ENCODE measurements at regions not wholly inside any gene's neighbourhood (a gene's known extent, or its start where the extent isn't known, plus 50 kb on each side); places are given as distances from the start of the nearest gene placed in this dataset.

- in situ Hi-C loops (cut with HindIII; ENCODE audit: low sequenced_read_pairs): no loop called here
- no peak overlapping the region for H3K4me3 ChIP-seq (ENCODE audit: low read depth, low read length)
- no peak for TF ChIP-seq CTCF (IDR thresholded peaks at IDR 0.05; ENCODE audit: low read depth, low read length)
- no peak for DNase-seq (ENCODE audit: low read depth, low spot score)
These were observed 298.4 kb downstream of the ADGB start for GRCh38 chr6:146896960-146897701.

DNA sequence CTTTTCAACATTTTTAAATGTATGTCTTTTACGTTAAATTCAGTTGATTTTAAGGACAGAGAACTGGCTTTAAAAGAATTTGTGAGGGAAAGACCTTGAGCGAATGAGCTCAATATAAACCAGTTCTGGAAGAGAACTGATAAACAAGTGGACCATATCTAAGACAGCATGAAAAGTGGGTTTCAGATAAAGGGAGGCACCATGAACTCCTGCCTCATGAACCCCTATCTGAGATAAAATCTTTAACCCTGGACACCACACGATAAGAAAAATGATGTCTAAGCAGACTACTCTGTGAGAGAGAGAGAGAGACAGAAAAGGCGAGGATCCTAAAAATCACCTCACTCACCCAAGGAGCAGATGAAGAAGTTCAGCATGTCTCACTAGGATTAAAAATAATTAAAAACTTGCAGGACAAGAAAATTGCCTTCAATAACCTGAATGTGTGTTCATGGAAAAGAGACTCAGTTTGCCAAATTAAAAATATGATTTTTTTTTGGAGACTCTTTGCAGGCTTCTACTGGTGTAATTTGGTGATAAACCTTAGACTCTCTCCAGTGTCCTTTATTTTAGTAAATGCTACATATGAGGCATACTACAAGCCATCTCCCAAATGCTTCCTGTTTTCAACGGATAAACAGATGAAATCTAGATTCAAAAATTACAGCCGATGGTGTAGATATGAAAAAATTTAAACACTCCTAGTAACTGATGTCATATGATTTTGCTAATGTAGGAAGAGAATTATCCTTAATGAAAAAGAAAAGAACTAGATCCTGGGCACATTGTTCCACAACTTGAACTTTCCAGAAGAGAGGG, 299.5 kb downstream of the ADGB start:
- TF ChIP-seq CTCF (IDR thresholded peaks at IDR 0.05; ENCODE audit: low read depth, low read length): no peak
- in situ Hi-C loops (cut with HindIII; ENCODE audit: low sequenced_read_pairs): no loop called here
- H3K4me3 ChIP-seq (ENCODE audit: low read depth, low read length): no peak overlapping the region
- no peak for DNase-seq (ENCODE audit: low read depth, low spot score)

DNA sequence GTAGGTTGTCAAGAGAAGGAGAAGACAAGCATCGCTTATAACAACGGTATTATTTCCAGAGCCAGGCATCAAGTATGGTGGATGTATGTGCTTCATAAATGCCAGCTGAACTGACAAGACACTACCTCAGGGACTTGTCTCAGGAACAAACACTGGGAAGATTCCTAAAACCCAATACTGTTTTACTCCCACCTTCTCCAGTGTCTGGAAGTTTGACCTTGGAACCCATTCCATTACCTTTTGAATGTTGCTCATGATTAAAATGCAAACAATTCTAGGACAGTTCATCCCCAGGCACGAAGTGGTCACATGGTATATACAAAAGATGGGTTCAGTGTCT, 300.1 kb downstream of the ADGB start:
- no peak for DNase-seq (ENCODE audit: low read depth, low spot score)
- TF ChIP-seq CTCF (IDR thresholded peaks at IDR 0.05; ENCODE audit: low read depth, low read length): no peak
- H3K4me3 ChIP-seq (ENCODE audit: low read depth, low read length): no peak overlapping the region
- in situ Hi-C loops (cut with HindIII; ENCODE audit: low sequenced_read_pairs): no loop called here

- H3K4me3 ChIP-seq (ENCODE audit: low read depth, low read length): no peak overlapping the region
- TF ChIP-seq CTCF (IDR thresholded peaks at IDR 0.05; ENCODE audit: low read depth, low read length): no peak
- in situ Hi-C loops (cut with HindIII; ENCODE audit: low sequenced_read_pairs): no loop called here
- DNase-seq (ENCODE audit: low read depth, low spot score): no peak
These were observed 302.0 kb upstream of the STXBP5 start for GRCh38 chr6:146901940-146902816.

DNA sequence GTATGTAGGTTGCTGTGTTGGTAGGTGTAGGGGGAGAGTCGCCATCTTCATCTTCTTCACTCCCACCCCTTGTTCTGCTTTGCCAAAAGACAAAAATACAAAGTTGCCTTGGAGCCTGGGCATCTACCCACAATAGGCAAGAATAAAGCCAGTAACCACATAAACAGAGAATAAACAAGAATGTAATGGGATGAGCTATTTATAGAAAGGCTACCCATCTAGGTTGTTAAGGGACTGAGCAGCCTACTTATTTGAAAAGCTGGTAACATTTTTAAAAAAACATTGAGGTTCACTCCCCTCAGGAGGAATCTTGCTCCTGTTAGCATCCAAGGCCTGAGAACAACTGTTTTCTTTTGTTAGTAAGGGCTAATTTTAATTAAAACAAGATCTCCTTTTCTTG, 301.4 kb upstream of the STXBP5 start:
- DNase-seq (ENCODE audit: low read depth, low spot score): no peak
- H3K4me3 ChIP-seq (ENCODE audit: low read depth, low read length): no peak overlapping the region
- in situ Hi-C loops (cut with HindIII; ENCODE audit: low sequenced_read_pairs): no loop called here
- no peak for TF ChIP-seq CTCF (IDR thresholded peaks at IDR 0.05; ENCODE audit: low read depth, low read length)

- no peak for TF ChIP-seq CTCF (IDR thresholded peaks at IDR 0.05; ENCODE audit: low read depth, low read length)
- no peak for DNase-seq (ENCODE audit: low read depth, low spot score)
- in situ Hi-C loops (cut with HindIII; ENCODE audit: low sequenced_read_pairs): no loop called here
- no peak overlapping the region for H3K4me3 ChIP-seq (ENCODE audit: low read depth, low read length)
These were observed 300.8 kb upstream of the STXBP5 start for GRCh38 chr6:146903451-146903850.
